ENCODE measurements at regions not wholly inside any gene's neighbourhood (a gene's known extent, or its start where the extent isn't known, plus 50 kb on each side); places are given as distances from the start of the nearest gene placed in this dataset.

GRCh38 chr3:163946785-163947184 lies 1131.5 kb downstream of the SI start:
- no peak for DNase-seq (ENCODE audit: low read depth in 2 of 2)

- no peak for DNase-seq (ENCODE audit: low read depth in 2 of 2)
Observed at GRCh38 chr3:163943664-163944063, 1134.6 kb downstream of the SI start.

- no peak for DNase-seq (ENCODE audit: low read depth in 2 of 2)
Observed at GRCh38 chr3:163939926-163940325, 1138.4 kb downstream of the SI start.

- no peak for DNase-seq (ENCODE audit: low read depth in 2 of 2)
Observed at GRCh38 chr3:163936543-163936942, 1141.8 kb downstream of the SI start.

GRCh38 chr3:163935411-163935810 lies 1142.9 kb downstream of the SI start:
- no peak for DNase-seq (ENCODE audit: low read depth in 2 of 2)

- no peak for DNase-seq (ENCODE audit: low read depth in 2 of 2)
Observed at GRCh38 chr3:163929069-163929652, 1149.1 kb downstream of the SI start.

GRCh38 chr3:163927521-163927920 lies 1150.8 kb downstream of the SI start:
- no peak for DNase-seq (ENCODE audit: low read depth in 2 of 2)

GRCh38 chr3:163924600-163924999 lies 1153.7 kb downstream of the SI start:
- DNase-seq (ENCODE audit: low read depth in 2 of 2): no peak

GRCh38 chr3:163919154-163919553 lies 1159.1 kb downstream of the SI start:
- no peak for DNase-seq (ENCODE audit: low read depth in 2 of 2)

GRCh38 chr3:163916596-163917560 lies 1161.4 kb downstream of the SI start:
- no peak for DNase-seq (ENCODE audit: low read depth in 2 of 2)

GRCh38 chr3:163915280-163915679 lies 1163.0 kb downstream of the SI start:
- DNase-seq (ENCODE audit: low read depth in 2 of 2): no peak

GRCh38 chr3:163914567-163914966 lies 1163.7 kb downstream of the SI start:
- DNase-seq (ENCODE audit: low read depth in 2 of 2): no peak

- DNase-seq (ENCODE audit: low read depth in 2 of 2): no peak
Observed at GRCh38 chr3:163891771-163892170, 1186.5 kb downstream of the SI start.

GRCh38 chr3:163890661-163891060 lies 1187.6 kb downstream of the SI start:
- DNase-seq (ENCODE audit: low read depth in 2 of 2): no peak

- no peak for DNase-seq (ENCODE audit: low read depth in 2 of 2)
Observed at GRCh38 chr3:163879172-163879571, 1199.1 kb downstream of the SI start.

GRCh38 chr3:163878396-163878795 lies 1199.9 kb downstream of the SI start:
- DNase-seq (ENCODE audit: low read depth in 2 of 2): no peak

- no peak for DNase-seq (ENCODE audit: low read depth in 2 of 2)
Observed at GRCh38 chr3:163877805-163878204, 1200.5 kb downstream of the SI start.

GRCh38 chr3:163863146-163863545 lies 1215.2 kb downstream of the SI start:
- DNase-seq (ENCODE audit: low read depth in 2 of 2): no peak

GRCh38 chr3:163852233-163852632 lies 1226.1 kb downstream of the SI start:
- no peak for DNase-seq (ENCODE audit: low read depth in 2 of 2)

GRCh38 chr3:163838769-163839168 lies 1239.5 kb downstream of the SI start:
- no peak for DNase-seq (ENCODE audit: low read depth in 2 of 2)

- DNase-seq (ENCODE audit: low read depth in 2 of 2): no peak
Observed at GRCh38 chr3:163832547-163832946, 1245.7 kb downstream of the SI start.

- no peak for DNase-seq (ENCODE audit: low read depth in 2 of 2)
Observed at GRCh38 chr3:163821841-163822240, 1256.5 kb downstream of the SI start.

GRCh38 chr3:163817015-163817414 lies 1261.3 kb downstream of the SI start:
- no peak for DNase-seq (ENCODE audit: low read depth in 2 of 2)

Measured in stimulated activated CD4-positive, alpha-beta T cell treated with anti-CD3 and anti-CD28 coated beads, Interleukin-1b, Interleukin-23, amount 100 ng/mL, for 4 hours (primary cell).